Activated naive CD8-positive, alpha-beta T cell treated with anti-CD3 and anti-CD28 coated beads, Interleukin-2, amount 50 U/mL, for 16 hours (primary cell): ENCODE measurements at regions not wholly inside any gene's neighbourhood (a gene's known extent, or its start where the extent isn't known, plus 50 kb on each side); places are given as distances from the start of the nearest gene placed in this dataset.
"Not testable (repeated sequence)": the region's sequence is repeated elsewhere in the genome, so short reads cannot be mapped to it uniquely, and the experiment has no call there.

Experiments
- DNase-seq: peaks from one replicate; pipeline ENCODE4 v3.0.0-alpha.2; 2020; ENCODE audit warnings: low read depth, low spot score

DNA sequence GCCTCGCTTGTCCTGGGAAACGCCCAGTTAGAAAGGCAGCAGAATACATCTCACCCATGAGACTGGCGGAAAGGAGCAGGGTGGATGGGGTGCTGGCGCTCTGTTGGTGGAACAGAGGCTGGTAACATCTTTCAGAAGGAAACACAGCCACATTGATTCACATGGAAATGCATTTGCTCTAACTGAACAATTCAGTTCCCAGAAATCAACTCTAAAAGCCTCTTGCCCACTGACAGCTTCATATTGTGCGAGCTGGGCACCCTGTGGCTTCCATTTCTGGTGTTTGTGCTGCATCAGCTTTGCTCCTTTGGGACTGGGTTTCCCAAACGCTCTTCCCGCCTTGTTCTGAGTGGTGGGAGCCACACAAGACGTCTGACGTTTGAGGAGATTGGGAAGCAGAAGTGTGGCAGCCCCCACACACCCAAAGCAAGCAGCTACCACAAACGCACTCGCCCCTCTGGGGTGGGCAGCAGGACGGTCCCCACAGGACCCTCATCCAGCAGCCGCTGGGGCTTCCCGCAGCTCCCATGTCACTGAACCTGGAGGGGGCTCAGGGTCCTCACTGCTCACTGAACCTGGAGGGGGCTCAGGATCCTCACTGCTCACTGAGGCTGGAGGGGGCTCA, 229.5 kb downstream of the ERMARD start:
- no peak for DNase-seq

DNA sequence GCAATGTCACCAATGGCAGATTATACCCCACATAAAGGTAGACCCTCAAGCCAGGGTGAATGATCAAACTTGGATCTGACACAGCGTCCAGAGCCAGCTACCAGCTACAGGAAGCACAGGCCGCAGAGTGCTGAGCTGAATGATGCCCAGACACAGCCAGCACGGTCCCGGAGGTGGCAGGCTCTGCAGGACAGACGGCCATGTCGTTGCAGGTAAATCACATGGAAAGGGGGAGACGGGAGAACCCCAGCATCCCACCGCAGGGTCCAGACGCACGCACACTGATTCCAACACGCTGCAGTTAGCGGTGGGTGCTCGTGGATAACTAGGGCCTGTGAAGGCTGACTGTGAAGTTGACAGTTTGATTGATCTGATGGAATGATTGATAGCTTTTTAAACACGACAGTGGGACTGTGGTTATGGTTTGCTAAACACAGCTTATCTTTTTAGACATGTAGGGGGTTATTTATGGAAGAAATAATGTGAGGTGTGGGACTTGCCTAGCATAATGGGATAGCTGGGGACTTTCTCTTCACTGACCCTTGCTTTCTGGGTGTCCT, 228.5 kb downstream of the ERMARD start:
- no peak for DNase-seq

DNA sequence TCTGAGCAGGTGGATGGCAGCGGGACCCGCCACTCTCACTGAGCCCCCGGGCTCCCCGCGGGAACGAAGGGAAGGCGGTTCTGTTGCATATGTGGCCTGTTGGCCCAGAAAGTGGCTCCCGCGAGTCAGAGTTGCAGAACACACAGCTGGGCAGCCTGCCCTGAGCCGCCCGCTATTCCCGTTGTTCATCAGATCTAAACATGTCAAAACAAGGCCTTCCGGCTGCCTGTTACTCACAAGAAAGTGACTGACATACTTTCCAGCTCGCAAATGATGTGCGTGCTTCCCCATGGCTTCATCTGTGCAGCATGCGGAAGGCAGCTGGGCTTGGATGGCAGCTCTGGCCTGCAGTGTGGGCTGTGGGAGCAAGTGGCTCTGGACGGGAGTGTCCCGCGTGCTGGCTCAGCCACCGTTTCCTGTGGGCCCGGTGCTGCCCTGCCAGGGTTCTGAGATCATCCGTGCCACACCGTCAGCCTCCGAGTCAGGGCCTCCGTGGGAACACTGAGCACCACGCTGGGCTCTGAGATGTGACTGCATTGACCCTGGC, 227.3 kb downstream of the ERMARD start:
- no peak for DNase-seq

DNA sequence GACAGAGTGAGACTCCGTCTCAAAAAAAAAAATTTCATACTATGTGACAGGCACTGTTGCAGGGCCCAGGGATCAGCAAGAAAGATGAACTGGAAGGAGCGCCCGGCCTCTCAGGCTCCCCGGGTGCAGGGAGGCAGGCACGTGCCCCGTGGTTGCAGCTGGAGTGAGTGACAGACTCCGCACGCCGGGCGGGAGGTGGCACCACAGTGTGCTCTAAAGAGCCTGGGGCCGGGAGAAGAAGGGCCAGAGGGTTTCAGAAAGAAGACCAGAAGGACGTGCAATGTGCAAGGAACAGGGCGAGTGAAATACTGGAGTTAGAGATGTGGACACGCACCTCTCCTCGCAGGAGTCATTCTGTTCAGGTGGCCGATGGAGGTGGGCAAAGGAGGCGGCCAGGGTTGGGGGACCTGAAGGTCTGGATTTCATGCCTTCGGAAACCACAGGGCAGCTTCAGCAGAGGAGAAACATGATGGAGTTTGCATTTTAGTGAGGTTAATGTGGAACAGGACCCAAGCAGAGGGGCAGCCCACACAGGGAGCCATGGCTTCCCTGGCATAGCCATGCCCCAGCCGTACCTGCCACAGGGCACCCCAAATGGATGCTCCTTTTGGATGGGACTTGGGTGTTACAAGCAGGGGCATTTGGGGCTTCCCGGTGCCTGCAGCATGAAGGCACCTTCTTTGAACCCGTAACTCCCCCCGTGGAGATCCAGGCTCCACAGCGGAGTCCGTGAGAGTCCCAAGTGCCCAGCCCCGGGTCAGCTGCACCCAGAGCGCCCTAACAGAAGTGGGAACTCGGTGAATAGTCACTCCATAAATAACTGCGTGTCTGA, 226.2 kb downstream of the ERMARD start:
- no peak for DNase-seq

DNA sequence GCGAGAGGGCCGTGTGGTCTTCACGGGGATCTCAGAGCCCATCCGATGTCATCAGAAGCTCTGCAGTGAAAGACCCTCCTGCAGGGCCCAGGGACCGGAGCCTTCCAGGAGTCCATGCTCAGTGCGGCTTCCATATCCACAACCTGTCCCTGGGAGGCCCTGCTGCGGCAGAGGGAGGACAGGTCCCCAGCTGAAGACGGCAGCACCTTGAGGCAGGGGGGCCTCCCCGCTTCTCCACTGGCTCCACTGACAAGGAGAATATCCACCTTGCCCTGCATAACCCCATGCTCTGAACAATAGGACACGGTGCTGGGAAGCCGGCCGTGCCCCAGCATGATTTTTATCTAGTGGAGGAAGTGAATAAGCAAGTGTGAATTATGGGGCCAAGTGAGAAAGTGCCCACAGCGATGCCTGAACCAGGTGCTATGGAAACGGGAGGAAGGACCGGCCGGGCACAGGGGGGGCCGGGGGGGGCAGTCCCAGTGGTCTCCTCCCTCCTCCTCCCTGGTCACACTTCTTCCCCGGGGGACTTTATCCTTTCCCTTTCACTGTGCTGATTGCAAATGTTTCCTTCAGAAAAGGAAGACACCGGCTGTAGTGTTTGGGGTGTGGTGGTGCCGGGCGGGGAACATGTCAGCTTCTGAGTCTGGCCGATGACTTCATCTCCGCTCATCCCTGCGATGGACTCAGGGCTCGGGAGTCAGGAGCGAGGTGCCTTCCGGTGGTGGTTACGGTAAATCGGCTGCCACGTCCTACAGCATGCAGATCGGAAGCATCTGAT, 225.1 kb downstream of the ERMARD start:
- no peak for DNase-seq

DNA sequence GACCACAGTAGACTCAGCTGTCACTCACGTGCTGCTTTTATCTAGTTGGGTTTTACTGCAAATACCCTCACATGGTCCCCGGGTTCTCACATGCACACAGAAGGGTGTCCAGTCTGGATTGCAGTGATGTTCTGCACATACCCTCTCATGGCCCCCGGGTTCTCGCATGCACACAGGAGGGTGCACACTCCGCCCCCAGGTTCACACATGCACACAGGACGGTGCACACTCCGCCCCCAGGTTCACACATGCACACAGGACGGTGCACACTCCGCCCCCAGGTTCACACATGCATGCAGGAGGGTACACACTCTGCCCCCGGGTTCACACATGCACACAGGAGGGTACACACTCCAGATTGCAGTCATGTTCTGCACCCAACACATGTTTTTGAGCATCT, 224.3 kb downstream of the ERMARD start:
- no peak for DNase-seq

DNA sequence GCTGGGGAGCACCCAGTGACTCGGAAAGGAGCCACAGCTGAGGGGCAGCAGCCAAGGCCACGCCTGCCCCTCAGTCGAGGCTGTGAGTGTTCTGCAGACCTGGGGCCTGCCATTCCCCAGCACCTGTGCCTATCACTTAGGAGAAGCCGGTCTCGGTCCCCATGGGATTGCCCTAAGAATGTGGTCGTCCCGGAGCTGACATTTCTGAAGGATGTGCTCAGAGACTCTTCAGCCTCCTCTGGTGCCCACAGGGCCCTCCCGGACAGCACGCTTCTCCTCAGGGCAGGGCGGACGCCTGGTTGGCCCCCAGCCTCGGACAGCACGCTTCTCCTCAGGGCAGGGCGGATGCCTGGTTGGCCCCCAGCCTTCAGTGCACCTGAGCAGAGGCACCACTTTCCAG, 223.9 kb downstream of the ERMARD start:
- no peak for DNase-seq

DNA sequence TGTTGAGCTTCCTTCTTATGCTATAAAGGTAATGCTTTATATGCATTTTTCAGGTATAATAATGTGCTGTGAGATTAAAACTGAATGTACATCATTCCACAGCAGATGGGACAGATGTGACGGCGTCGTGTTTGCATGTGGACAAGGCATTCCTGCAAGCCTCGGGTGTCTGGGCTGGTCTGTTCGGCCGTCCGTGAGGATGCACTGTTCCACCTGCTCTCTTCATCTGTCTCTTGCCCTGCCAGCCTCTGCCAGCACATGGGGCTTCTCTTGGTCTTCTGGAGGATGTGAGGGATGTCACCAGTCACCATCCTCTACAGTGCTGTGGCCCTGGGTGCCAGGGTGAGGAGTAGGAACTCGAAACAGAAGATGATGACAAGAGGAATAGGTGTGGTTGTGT, 223.2 kb downstream of the ERMARD start:
- no peak for DNase-seq

DNA sequence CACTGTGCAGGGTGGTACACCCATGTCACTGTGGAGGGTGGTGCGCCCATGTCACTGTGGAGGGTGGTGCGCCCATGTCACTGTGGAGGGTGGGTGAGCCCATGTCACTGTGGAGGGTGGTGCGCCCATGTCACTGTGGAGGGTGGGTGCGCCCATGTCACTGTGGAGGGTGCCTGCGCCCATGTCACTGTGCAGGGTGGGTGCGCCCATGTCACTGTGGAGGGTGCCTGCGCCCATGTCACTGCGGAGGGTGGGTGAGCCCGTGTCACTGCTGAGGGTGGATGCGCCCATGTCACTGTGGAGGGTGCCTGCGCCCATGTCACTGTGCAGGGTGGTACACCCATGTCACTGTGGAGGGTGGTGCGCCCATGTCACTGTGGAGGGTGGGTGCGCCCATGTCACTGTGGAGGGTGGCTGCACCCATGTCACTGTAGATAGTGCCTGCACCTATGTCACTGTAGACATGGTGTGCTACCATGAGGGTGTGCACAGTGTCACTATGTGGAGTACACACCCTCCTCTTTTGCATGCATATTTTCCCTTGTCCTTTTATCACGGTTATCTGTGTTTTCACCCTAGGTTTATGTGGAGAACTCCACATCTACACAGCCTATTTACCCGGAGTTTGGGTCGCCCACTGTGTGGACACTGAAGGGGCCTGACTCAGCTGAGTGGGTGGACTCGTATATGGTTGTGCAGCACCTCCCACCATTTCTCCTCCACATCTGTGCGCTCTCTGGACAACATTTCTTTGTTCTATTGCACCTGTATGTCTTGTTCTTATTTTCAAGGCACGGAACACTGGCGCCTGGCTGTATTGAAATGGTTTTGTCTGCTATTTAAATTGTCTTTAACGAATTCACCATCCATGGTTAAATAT, 222.4 kb downstream of the ERMARD start:
- not testable (repeated sequence) for DNase-seq

DNA sequence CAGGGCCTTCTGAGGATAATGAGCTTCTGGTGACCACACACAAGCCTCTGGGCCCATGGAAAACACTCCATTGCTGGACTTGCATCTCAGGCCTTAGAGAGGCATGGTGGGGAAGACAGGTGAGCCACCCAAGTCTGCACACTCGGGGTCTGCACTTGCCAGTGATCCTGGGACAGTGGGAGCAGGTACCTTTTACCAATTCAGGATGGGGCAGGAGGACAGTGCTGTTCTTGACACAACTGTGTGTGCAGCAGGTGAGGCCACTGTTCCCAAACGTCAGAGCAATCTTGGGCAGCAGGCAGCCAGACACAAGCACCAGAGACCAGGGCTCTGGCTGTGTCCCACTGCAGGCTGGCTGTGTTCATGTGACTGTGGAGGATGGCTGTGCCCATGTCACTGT, 221.3 kb downstream of the ERMARD start:
- no peak for DNase-seq

DNA sequence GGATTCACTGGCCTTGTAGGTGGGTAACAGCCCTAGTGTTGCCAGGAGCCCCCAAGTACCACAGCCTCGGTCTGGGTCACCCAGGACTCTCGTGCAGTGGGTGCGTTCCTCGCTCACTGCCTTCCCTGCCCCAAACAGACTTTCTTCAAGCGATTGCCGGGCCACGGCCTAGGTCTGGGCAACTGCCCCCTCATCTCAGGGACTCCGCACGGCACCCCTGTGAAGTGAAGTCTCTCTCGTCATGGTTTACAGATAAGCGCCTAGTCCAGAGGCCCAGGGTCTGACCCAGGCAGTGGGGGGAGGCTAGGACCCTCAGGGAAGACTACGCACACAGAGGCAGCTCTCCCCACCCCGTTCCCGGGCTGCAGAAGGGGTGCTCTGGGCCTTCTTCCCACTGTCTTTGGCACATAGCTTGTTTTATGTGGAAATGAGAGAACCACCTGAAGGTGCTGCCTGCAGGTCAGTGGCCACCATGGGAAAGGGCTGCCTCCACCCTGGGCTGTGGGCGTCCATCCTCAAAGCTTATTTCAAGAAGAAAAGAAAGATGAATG, 220.8 kb downstream of the ERMARD start:
- DNase-seq: no peak

DNA sequence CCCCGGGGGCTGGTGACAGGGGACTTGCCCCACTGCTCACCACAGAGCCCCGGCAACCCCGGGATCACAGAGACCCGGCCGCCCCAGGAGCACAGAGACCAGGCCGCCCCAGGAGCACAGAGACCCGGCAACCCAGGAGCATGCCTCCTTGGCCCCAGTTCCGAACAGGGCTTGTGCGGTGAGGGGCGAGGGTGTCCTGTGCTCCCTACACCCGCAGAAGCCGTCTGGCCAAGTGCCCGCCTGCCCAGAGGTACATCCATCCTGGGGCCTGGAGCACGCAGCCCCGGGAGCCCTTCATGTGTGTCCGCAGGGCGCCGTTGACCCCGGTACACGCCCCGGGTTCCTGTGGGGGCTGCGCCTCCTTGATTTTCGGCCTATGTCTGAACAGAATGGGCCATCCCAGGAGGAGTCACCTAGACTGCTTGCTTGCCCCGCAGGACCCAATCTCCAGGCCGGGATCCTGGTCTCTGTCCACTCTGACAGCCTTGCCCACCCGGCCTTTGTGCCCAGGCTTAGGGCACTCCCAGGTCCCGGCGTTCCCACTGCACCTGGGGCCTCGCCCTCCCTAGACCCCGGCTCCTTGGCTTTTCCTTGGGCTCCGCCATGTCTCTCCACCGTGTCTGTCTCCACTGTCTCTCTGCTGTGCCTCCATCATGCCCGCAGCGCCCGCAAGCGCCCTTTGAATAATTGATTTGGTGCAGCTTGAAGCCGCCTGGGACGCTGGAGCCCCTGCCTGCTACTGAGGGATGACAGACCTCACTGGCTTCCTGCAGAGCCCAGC, 219.8 kb downstream of the ERMARD start:
- DNase-seq: no peak

DNA sequence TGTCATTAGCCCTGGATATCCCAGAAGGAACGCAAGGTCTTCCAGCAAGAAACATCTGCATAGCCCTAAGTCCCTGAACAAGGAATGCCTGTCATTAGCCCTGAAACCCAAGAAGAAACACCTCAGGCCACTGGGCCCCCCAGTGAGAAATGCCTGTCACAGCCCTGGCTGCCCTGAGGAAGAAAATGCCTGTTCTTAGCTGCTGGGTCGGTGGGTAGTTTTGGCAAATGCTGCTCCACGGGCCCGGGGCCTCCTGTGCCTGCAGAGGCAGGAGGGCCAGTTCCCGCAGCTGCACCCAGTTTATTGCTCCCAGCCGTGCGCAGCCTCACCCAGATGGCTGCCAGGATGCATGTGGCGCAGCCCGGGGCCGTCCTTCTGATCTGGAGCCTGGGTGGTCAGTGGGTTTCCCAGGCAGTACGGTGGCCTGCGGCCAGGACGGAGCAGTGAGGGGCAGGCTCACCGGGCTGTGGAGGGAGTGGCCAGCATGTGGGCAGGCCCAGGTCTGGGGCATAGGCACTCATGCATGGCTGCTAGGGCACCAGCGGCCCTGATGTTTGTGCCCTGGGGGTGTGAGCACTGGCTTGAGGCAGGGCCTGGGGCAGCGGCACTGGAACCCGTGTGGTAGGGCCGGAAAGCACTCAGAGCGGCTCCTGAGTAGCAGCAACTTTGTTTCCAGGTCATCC, 219.0 kb downstream of the ERMARD start:
- no peak for DNase-seq

DNA sequence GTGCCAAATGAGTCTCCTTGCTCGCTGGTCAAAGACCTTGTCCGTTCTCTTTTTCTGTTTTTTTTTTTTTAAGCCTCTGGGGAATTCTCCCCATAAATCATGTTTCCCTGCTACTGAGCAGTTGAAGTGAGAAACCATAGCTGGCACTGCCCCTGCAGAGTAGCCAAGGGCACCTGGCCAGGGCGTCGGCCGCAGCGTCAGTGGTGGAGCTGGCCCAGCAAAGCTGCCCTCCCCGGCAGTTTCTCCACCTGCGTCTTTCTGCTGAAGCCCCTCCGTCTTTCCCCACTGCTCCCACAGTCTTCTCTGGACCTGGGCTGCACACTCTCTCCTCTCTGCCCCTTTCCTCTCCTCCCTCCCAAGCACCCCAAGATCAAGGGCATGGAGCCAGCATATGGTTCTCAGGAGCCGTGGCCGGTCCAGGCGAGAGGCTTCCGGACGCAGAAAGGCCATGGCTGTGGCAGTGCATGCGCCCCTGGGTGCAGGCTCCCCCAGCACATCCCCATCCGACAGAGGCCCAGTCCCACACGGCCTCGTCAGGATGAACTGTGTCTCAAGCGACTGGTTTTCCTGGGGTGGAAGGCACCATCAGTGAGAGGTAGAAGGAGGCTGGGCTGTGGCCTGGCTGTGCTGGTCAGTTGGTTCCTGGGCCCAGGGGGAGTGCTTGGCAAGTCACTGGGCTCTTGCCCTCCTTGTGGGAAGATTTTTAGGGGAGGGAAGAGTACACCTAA, 218.1 kb downstream of the ERMARD start:
- no peak for DNase-seq

DNA sequence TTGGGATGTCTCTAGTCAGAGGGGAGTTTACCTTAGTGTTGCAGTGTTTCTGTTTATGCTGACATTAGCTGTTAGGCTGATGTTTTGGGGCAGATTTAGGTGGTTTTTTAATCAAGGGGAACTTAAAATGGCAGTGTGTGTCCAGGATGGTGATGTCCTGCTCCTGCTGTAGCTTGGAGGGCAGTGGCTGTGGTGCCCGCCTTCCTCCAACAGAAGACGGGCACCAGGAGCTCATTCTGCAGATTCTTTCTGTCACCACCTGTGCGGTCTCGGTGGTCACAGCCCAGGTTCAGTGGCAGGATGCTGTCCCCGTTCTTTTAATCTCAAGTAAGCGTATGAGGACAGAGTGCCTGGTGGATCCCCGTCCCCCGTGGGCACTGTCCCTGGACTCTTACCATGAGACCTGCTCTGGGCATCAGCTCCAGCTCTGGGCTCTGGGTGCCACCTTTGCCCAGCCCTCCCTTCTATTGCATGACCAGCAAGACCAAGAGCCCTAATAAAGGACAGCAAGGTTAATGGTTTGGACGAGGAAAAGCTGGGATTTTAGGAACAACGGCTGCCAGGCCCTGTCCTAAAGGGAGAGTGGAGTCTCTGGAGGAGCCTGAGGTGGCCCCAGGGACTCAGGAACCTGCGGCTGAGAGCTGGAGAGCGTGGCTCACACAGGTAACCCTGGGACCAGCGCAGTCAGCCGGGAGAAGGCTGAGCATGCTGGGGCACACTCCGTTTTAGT, 217.3 kb downstream of the ERMARD start:
- no peak for DNase-seq

DNA sequence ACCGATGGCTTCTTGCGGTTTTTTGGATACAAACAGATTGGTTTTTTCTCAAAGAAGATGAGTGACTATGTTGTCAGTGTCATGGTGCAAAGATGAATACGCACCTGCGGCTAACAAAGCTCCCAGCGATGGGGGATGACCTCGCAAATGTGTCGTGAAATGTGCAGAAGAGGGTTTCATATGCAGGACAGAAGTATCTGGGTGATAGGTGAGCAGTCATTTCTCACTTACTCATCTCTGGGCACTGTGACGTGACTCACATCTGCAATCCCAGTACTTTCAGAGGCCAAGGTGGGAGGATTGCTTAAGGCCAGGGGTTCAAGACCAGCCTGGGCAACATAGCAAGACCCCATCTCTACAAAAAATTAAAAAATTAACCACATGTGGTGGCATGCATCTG, 216.3 kb downstream of the ERMARD start:
- no peak for DNase-seq

DNA sequence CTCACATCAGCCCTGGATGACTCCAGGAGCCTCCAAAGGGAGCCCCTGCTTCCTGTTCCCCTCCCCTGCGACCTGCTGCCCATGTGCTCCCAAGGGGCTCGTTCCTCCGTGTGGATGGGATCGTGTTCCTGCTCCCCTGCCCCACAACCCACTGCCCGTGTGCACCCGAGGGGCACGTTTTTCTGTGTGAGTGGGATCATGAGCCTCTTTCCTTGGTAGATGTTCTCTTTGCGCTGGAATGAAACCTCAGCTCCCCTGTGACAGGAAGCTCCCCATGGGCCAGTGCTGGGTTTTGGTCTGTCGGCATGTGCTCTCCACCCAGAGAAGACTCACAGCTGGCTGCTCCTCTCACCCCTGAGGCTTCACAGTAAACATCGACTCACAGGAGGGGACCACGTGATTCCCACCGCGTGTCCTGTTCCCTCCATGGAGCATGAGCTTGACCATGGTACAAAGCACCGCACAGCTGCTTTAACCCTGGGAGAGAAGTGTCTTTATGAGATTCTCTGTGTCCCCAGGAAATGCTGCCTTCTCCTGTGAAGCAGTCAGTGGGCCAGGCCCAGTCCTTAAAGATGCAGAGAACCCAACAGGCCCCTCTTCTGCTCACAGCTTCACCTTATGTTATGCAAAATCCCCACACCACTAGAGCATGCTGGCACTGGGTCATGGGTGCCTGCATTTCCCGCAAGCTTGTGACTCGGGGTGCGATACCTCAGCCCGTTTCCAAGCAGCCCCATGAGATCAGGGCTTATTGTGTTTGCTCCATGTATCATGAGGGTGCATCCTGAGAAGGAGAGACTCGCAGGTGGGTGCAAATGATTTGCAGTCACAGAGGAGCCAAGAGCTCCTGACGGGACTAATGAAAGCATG, 215.1 kb downstream of the ERMARD start:
- no peak for DNase-seq
